Left lobe of liver (tissue), 2 donors: ENCODE measurements at regions not wholly inside any gene's neighbourhood (a gene's known extent, or its start where the extent isn't known, plus 50 kb on each side); places are given as distances from the start of the nearest gene placed in this dataset.

Source experiments
- ATAC-seq: fragments of 200-7000 bp; cut with Tn5 transposase; one replicate; pipeline ENCODE4 v1.9.1; 2020; ENCODE audit warnings: mild to moderate bottlenecking, moderate library complexity
- DNase-seq: peaks from one replicate; pipeline ENCODE4 v3.0.0-alpha.2; 2020; ENCODE audit warnings: low spot score
- donor health status: DM: no; HTN: no; CAD: no; lungs with moderate emphysema.
- donor health status: DM: no; HTN: yes; CAD: no.

DNA sequence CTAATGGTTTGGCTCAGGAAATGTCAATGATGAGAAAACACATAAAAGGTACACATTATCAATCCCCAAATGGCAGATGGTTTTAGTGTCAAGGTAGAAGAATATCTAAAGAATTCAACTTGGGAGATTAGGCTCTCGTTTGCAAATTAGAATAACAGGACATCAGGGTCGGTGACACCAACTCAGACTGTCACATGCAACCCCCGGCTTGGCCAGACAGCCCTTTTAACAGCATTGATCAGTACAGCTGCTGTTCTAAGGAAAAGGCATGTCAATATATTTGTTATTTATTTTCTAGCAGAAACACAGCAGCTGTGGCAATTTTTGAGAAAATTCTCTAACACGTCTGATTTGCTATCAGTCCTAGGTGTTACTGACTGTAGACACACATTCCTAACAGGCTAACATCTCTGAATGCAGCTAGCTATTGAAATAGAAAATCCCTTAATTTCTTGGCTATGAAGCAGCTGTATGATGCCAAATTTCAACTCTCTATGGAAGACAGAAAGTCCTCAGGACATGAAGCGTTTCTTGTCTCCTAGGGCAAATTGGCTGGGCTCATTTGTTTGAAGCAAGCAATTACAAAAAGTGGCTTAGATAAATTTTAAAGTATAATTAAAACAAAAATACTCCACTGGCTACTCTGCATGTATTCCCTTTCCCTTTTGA, 269.0 kb upstream of the CXXC4 start:
- ATAC-seq (no peak), DNase-seq (no peak)

DNA sequence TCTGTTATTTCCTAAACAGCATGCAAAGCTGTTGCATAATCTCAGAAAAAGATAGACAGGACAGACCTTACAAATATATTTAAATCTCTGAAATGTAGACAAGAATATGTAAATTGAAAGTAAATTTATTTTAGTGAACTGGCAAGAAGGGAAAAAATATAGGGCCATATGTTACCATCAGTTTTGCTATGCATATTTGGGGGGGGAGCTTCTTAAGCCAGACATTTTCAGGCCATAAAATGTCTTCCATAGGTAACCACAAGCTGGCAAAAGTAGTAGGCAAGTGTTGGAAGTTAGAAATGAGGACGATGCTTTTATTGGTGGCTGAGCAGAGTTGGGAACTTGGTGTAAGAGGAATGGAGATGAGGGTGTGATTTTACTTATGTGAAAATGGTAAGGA, 272.0 kb upstream of the CXXC4 start:
- no peak for DNase-seq
- ATAC-seq: no peak

DNA sequence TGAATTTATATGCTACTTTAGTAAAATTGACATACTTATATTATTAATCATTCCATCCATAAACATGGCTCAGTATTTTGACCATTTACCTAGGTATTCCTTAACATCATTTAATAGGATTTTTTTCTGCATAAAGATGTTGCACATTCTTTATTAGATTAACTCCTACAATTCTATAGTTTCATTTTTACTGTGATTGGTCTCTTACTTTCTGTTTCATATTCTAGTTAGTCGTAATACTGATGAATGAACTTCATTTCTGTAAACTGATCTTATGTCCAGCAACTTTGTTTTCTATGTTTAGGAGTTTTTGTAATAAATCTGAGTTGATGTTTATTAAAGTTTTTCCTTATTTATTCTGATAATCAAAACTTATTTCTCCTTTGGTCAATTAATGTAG, 278.2 kb upstream of the CXXC4 start:
- DNase-seq: no peak
- no peak for ATAC-seq

DNA sequence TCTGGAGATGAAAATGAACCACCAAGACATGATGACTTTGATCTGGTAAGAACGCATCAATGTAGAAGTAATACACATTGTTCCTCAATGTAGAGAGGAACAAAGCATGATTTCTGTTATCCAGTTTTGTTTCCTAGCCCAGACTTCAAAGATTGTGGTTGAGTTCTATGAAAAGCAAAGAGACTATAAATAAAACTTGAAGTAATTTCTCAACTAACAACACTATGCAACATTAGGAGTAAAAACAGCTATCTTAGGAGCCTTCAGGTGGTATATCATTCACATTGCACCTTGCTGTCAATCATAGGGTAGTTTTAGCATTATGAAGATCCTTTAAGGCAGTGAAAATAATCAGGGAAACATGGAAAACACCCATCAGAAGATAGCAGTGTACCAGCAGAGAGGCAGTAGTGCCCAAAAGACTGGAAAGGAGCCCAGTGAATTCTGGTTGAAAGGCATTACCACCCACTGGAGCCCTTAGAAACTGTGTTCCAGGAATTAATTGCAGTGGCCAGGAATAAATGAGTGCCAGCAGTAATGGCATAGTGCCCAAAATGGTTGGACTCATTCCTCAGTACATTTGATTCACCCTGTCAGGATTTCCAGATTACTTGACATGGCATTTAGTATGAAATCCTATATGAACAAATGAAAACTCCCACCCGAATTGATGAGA, 300.7 kb upstream of the CXXC4 start:
- DNase-seq (no peak), ATAC-seq (peak; percentile 62)

DNA sequence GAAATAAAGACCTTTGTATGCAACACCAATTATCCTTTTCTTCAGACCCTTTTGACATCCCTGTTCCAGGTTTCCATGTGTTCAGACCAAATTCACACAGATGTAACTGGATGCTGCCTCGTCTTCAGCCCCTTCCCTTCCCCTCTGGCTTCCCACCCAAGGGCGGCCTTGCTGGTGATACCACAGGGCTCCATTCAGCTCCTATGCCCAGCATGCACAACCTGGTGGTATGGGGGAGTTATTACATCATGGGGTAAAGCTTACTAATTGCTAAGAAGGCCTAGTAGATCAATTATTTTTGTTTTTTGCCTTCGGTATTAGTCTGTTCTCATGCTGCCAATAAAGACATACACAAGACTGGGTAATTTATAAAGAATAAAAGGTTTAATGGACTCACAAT, 317.0 kb upstream of the CXXC4 start:
- no peak for DNase-seq
- no peak for ATAC-seq

DNA sequence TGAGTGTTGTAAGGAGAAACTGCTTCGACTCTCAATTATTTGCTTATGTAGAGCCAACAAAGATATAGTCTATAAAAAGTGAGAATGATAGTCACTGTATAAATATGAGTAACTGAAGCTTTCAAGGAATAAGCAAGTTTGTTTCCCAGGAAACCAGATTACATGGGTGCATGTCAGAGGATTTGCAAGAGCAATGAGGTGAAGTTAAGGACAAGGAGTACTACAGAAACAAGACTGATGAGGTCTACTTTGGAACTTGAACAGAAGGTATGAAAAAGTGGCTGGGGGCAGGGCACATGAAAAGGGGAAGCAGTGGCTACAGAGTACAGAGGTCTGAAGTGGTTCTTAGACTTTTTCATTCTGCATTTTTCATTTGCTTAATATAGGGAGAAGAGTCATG, 321.0 kb upstream of the CXXC4 start:
- ATAC-seq: no peak
- DNase-seq: no peak

DNA sequence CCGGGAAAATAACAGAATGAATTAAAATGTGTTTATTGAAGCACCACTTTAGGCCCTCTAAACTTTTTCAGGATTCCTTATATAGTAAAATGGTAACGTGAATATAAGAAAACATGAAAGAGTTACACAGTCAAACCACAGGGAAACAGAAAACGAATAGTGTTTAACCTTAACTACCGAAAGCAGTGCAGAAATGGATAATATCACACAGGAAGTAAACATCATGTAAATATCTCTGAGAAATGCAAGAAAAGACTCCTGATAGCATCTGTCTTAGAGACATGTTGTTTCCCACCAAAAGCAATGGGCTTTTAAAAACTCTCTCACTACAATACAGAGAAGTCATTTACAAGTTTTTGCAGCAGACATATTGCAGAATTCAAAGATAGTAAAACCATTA, 323.9 kb upstream of the CXXC4 start:
- DNase-seq: no peak

DNA sequence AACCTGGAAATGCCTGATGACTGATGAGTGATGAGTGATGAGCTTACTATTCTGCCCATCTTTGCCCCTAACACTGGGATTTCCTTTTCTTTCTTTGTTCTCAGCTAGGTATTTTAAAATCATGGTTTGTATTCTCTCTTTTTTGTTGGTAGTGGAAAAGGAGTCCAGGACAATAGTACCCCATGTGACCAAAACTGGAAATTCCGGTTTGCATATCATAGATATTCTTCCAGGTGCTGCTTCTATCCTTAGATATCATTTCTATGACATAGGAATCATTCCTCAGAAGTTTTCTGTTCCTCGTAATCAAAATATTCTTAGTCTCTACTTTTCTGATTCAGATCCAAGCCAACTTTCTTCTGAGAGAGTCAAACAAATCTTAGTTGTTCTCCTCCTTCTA, 320.5 kb upstream of the TET2 start:
- DNase-seq (no peak), ATAC-seq (no peak)

More for the DNA sequence above, 323.9 kb upstream of the CXXC4 start:
- no peak for ATAC-seq

DNA sequence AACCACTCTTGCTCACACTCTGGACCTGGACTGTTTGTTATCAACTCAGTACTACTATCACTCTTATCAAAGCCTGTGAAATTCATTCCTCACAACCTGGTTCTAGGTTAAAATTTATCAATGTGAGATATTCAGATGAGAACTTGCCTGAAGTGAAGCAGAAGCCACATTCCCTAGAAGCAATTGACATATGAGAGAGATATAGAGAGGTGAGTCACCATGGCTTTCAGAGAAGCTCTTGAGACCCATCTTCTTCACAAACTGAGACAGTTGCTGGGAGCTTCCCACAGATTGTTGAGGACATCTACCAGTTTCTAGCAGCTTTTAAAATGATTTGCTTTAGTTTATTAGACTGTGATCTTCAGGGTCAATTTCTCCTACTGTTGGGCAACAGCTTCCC, 316.9 kb upstream of the TET2 start:
- DNase-seq (no peak), ATAC-seq (no peak)

DNA sequence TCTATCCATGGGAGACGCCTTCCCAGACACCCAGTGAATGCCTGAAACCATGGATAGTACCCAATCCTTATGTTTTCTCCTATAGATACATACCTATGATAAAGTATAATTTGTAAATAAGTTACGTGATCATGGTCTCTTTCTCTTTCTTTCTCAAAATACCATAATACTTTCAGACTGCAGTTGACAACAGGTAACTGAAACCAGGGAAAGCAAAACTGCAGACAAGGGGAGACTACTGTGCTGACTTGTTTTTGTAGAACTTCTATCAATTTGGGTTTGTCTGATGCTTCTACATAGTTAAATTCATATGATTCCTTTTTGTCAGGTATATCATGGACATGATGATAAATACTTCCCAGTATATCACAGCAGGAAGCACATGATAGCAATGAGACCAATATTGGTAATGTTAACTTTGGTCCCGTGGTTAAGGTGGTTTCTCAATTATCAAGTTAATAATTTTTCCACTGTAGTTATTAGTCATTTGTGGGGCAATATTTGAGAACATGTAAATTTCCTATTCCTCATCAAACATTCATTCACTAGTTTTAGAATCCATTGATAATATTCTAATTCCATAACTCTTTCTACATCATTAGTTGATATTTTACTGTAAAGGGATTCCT, 298.0 kb upstream of the TET2 start:
- ATAC-seq (no peak), DNase-seq (no peak)

DNA sequence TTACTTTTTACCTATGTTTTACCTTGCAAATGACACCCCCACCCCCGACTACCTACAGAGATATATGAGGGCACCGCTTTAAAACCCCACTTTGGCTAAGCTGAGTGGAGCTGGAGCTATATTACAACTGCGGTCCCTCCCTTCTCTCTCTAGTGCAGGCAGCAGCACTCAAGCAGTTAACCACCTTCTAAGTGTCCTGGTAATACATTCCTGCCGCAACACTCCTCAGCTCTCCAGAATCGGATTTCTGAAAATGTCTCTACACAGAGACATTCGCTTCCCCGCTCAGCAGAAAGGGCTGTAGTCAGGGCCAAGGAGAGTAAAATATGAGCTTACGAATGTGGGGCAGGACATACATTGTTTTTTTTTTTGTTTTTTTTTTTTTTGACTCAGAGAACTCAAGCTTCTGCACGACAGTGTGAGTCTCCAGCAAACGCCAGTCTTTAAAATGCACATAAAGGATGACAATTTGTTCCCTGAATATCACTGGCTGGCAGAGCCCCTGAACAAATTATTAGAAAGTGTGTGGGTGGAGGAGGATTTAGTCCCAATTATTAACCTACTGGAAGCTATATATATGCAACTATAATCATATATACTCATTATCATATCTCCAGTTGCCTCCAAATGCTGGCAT, 287.0 kb upstream of the TET2 start:
- DNase-seq (no peak), ATAC-seq (no peak)

DNA sequence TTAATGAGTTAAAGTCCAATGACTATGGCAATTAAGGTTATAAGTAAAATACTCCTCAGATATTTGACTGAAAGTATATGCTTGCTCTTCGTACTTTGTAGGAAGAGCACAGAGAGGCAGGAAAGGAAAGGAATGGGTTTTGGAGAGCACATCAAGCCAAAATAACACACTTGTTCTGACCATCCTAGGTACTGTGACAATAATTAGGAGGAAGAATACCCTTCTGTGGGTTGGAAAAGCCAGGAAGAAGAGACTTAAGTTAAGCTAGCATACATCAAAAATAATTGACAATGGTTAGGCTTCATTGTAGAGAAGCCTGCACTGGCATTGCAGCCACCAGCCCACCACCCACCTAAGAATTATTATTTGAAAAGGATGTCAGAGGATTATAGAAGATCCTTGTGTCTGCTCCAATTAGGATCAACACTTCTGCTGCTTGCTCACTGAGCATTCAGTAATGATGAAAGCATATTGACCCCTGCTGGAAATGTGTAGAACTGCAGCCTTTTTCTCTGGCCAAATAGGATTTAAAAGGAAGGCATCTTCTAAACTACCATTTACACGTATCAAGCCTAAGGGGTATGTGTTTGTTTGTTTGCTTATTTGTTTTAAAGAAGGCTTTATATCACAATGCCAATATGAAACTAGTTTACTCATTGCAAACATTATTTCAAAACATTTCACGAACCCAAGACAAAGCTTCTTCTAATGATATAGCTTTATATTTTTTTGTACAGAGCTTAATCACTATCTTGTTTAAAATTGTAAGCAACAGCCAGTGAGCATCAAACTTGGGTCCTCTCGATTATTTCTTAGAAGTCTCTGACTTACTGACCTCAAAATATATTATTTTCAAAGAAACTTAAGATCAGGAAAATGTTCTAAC, 286.2 kb upstream of the TET2 start:
- no peak for DNase-seq

DNA sequence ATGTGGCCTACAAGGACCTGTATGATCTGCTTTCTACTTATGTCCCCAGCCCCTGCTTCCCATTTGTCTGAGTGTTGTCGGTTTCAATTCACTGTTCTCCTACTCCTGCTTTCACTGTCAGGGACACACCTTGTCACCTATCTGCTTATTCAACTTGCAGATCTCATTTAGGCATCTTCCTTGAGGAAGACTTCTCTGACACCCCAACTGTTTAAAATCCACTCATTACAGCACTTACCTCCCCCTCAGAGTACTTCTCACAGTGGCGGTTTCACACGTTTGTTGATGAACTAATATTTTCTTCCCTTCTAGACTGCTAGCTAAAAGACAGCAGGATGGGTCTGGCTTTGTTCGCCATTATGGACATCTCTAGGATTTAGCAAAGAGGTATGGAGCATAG, 279.9 kb upstream of the TET2 start:
- no peak for ATAC-seq

More for the DNA sequence above, 286.2 kb upstream of the TET2 start:
- ATAC-seq: peak; percentile 98

DNA sequence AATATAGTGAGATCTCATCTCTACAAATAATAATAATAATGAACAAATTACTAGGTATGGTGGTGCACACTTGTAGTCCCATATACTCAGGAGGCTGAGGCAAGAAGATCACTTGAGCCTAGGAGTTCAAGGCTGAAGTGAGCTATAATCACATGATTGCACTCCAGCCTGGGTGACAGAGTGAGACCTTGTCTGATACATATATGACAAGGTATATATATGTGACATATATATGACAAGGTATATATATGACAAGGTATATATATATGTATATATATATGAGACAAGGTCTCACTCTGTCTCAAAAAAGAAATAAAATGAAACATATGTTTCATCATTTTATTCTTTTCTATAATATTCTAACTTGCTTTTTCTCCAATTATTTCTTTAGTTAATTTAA, 278.1 kb upstream of the TET2 start:
- ATAC-seq (no peak), DNase-seq (no peak)

More for the DNA sequence above, 279.9 kb upstream of the TET2 start:
- no peak for DNase-seq

DNA sequence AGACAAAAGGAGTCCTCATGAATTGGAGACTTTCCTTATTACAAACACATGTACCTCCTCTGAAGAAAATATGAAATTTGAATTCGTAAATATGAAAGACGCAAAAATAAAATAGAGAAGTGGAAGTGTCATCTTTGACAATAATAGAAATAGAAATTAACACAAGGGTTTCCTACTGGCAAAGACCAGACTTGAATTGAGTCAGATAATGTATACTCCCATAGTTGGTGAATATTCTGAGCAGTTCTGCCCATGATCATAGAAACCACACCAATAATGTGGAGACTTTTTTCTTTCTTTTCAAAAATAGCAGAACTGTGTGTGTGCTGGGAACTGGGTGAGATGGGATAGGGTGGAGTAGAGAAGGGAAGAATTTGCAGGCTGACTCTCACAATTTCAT, 277.7 kb upstream of the TET2 start:
- DNase-seq (no peak), ATAC-seq (no peak)

DNA sequence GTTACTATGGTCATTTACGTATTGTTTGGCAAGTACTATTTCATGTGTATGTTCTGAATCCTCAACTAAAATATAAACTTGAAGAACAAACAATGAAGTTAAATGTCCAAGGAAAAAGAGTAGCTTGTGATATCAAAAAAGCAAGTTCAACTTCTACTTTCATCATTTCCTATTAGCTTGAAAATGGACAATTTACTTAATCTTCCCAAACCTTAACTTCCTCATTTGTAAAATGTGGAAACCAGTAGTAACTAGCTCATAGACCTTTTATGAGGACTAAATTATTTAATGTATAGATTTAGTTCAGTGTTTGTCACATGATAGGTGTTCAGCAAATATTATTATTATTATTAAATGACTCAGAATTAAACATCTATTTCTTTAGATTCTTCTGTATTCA, 276.8 kb upstream of the TET2 start:
- ATAC-seq (no peak), DNase-seq (no peak)

DNA sequence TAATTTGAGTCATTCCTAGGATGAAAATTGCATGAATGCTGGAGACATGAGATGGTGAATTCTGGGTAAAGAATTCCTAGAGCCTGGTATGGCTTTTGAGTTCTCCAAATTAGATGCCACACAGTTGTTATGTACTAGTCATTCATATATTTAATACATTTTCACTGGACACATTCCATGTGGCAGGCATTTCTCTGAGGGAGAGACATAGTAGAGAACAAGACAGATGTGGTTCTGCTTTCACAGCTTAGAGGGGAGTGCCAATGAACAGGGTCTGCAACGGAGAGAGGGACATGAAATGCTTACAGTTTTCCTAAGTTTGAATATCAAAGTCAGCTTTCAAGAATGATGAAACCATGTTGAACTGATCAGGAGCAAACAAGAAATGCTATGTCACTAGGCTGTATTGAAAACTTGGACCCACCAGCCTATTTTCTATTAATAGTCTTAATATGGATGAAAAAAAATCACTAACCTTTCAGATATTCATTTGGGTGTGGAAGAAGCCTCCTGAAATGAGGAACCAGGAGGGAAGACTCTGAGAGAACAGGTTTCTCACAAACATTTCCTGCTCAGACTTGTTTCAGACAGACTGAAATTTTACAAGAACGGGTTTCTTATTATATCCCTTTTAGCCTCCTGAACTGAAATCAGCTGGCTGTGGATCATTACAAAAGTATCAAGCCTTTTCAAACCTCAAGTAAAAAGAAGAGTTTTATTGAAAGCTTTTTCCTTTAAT, 276.0 kb upstream of the TET2 start:
- no peak for ATAC-seq
- DNase-seq: no peak

DNA sequence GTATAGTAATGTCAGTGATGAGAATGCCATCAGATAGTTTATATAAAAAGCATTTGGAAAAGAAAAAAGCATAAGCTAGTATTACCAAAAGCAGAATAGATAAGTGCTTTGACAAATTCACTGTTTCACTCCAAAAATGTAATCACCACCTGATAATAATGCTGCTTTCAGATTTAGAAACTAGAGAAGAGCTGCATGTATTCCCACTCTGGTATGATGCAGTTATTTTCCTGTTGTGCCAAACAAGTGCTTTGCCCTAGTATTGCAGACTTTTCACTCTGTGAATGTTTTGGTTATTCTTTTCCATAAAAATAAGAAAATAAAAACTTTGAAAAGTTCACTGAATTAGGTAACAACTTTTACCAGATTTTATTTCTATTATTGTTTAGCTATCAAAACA, 267.7 kb upstream of the TET2 start:
- DNase-seq (no peak), ATAC-seq (no peak)

DNA sequence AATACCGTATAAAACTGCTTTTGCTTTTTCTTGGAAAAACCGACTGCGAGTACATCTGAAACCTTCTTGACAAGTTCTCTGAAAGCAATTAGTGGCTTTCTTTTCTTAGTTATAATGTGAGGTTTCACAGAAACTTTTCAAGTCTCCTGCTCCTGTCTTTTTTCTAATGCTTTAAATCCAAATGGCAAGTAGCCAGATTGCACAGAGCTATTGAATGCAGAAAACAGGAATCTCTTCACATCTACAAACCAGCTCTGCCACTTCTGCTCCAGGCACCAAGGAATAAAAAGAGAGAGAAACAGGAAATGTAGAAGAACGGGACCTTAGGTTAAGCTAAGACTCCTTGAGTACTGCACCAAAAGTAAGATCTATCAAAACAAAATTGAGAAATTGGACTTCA, 267.3 kb upstream of the TET2 start:
- ATAC-seq (no peak), DNase-seq (no peak)

DNA sequence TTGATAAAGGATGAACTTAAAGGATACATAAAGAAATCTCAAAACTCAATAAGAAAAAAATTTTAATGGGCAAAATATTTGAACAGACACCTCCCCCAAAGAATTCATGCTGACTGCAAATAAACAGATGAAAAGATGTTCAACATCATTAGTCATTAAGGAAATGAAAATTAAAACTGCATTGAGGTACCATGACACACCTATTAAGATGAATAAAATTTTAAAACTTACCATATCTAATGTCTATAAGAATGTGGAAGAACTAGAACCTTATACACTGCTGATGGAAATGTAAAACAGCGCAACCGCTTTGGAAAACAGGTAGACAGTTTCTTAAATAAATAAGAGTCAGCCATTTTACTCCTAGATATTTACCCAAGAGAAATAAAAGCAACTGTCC, 266.8 kb upstream of the TET2 start:
- no peak for DNase-seq

More for the DNA sequence above, 266.8 kb upstream of the TET2 start:
- ATAC-seq: no peak
